ENCODE measurements at regions not wholly inside any gene's neighbourhood (a gene's known extent, or its start where the extent isn't known, plus 50 kb on each side); places are given as distances from the start of the nearest gene placed in this dataset.

- TF ChIP-seq CTCF (IDR thresholded peaks at IDR 0.05): no peak
- TF ChIP-seq EP300 (IDR thresholded peaks at IDR 0.05): no peak
- no peak for TF ChIP-seq POLR2A (IDR thresholded peaks at IDR 0.05)
Observed at GRCh38 chr16:86357950-86358349, 152.4 kb upstream of the FOXF1 start.
